HFF-Myc (cell line): ENCODE measurements at regions not wholly inside any gene's neighbourhood (a gene's known extent, or its start where the extent isn't known, plus 50 kb on each side); places are given as distances from the start of the nearest gene placed in this dataset.

Source experiments
- DNase-seq: peaks from one replicate; pipeline ENCODE4 v3.0.0-alpha.2; 2011; ENCODE audit warnings: low read depth; ENCODE audit errors: extremely low read depth
- H3K4me3 ChIP-seq: replicated peaks from 2 replicates; pipeline ENCODE4 v1.5.1; 2011; ENCODE audit warnings: low read depth, mild to moderate bottlenecking, control low read depth, low read length
- TF ChIP-seq, protein P1 (sequence below): IDR thresholded peaks from 2 replicates; pipeline ENCODE4 v1.5.1; 2012; ENCODE audit warnings: mild to moderate bottlenecking, low read depth, low read length, control low read depth; ENCODE audit errors: missing control alignments

DNA sequence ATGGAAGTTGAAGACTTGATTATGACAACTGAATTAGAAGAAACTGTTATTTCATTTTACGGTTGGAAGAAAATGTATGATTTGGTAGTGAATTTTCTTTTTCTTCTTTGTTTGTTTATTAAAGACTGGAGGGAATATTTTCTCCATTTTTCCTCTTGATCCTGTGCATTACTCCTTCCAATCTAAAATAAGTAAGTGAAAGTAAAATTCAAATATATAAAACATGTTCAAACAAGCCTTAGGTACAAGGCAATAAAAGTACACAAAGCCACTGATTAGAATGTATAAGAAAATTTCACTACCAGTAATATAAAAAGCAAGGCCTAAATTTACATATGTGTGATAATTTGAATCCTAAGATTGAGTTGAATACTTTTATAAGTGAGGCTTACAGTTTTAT, 181.2 kb upstream of the MME start:
- TF ChIP-seq, protein P1, sequence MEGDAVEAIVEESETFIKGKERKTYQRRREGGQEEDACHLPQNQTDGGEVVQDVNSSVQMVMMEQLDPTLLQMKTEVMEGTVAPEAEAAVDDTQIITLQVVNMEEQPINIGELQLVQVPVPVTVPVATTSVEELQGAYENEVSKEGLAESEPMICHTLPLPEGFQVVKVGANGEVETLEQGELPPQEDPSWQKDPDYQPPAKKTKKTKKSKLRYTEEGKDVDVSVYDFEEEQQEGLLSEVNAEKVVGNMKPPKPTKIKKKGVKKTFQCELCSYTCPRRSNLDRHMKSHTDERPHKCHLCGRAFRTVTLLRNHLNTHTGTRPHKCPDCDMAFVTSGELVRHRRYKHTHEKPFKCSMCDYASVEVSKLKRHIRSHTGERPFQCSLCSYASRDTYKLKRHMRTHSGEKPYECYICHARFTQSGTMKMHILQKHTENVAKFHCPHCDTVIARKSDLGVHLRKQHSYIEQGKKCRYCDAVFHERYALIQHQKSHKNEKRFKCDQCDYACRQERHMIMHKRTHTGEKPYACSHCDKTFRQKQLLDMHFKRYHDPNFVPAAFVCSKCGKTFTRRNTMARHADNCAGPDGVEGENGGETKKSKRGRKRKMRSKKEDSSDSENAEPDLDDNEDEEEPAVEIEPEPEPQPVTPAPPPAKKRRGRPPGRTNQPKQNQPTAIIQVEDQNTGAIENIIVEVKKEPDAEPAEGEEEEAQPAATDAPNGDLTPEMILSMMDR: no peak
- no peak overlapping the region for H3K4me3 ChIP-seq
- DNase-seq: no peak

DNA sequence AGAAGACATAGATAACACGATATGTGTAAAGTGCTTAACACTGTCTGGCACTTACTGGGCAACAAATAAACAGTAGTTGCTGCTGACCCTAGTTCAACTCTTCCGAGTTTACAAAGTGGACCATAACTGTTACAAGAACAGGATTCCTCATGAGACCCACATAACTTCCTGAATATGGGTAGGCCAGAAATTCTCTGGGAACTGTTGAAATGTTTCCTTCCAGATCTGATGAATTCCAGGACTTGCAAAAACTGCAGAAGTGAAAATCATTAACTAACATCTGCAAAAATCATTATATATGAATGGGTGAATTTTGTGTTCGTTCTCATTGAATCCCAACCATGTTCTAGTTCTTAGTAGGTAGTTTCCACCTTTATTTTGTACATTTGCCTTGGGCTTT, 181.7 kb upstream of the MME start:
- H3K4me3 ChIP-seq: no peak overlapping the region
- TF ChIP-seq, protein P1: no peak
- DNase-seq: no peak

DNA sequence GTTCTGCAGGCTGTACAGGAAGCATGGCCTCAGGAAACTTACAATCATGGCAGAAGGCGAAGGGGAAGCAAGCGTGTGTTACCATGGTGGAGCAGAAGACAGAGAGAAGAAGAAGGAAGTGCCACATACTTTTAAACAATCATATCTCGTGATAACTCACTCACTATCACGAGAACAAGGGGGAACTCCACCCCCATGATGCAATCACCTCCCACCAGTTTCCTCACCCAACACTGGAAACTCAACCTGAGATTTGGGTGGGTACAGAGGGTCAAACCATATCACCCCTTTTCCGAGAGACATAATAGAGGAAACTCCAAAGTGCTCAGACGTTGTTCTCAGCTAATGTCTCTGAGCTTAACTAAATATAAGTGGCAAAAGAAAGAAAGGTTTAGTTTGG, 186.3 kb upstream of the MME start:
- no peak for DNase-seq
- TF ChIP-seq, protein P1: no peak
- H3K4me3 ChIP-seq: no peak overlapping the region

DNA sequence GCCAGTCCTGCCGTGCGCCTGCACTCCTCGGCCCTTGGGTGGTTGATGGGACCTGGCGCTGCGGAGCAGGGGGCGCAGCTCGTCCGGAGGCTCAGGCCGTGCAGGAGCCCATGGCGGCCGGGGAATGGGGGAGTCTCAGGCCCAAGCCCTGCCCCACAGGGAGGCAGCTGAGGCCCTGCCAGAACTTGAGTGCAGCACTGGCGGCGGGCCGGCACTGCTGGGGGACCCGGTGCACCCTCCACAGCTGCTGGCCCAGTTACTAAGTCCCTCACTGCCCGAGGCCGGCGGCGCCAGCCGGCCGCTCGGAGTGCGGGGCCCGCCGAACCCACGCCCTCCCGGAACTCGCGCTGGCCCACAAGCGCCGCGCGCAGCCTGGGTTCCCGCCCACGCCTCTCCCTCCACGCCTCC, 190.9 kb upstream of the MME start:
- DNase-seq: no peak
- no peak overlapping the region for H3K4me3 ChIP-seq
- TF ChIP-seq, protein P1: no peak

DNA sequence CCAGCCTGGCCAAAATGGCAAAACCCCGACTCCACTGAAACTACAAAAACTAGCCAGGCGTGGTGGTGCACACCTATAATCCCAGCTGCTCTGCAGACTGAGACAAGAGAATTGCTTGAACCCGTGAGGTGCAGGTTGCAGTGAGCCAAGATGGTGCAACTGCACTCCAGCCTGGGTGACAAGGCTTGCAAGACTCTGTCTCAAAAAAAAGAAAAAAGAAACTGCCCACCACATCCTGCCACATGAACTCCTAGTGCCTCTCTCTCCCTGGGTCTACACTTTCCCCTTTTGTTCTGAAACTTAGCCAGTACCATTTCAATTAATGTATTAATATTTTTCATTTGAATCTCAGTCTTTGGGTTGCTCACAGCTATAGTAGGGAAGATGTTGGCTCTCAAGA, 192.2 kb upstream of the MME start:
- H3K4me3 ChIP-seq: no peak overlapping the region
- TF ChIP-seq, protein P1: no peak
- no peak for DNase-seq

DNA sequence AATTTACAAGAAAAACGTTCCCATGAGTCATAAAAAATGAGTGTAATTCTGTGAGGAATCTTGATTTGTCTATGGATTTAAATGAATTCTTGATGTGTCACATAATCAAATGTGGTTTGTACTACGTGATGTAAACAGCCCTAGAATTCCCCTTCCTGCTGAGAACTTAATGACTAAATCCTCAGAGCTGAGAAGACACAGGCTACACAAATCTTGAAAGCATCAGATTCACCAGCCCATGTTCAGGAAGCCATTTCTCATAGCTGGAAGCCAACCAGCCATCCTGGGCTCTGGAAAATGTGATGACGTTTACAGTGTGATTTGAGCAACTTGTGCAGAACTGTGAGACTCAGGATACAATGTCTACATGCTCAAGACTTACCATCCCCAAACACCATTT, 193.7 kb upstream of the MME start:
- TF ChIP-seq, protein P1: no peak
- DNase-seq: peak; percentile 99
- H3K4me3 ChIP-seq: no peak overlapping the region

DNA sequence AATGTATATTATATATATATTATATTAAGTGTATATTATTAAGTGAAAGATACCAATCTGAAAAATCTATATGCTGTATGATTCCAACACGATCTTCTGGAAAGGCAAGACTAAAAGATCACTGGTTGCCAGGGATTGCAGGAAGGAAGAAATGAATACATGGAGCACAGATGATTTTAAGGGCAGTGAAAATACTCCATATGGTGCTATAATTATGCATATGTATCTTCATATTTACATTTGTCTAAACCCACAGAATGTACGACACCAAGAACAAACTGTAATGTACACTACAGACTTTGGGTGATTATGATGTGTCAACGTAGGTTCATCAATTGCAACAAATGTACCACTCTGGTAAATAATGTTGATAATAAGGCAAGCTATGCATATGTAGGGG, 194.7 kb upstream of the MME start:
- no peak for DNase-seq
- TF ChIP-seq, protein P1: no peak
- no peak overlapping the region for H3K4me3 ChIP-seq
